Raji (cell line): ENCODE measurements at regions not wholly inside any gene's neighbourhood (a gene's known extent, or its start where the extent isn't known, plus 50 kb on each side); places are given as distances from the start of the nearest gene placed in this dataset.

Source experiments
- POLR2A ChIP-seq: IDR thresholded peaks from 2 replicates; pipeline ENCODE4 v1.6.1; 2011; ENCODE audit warnings: low read depth, low read length, control low read depth; ENCODE audit not compliant: insufficient read depth

GRCh38 chr19:20413705-20414104 is 151.9 kb downstream of the ZNF737 start:
- TF ChIP-seq POLR2A, result no peak

GRCh38 chr19:20412846-20413245 is 152.7 kb downstream of the ZNF737 start:
- no peak for TF ChIP-seq POLR2A

- TF ChIP-seq POLR2A, result no peak
Measured at GRCh38 chr19:20397292-20397691, 168.3 kb downstream of the ZNF737 start.

- no peak for TF ChIP-seq POLR2A
Measured at GRCh38 chr19:20388706-20389225, 176.8 kb downstream of the ZNF737 start.

- no peak for TF ChIP-seq POLR2A
Measured at GRCh38 chr19:20385061-20385460, 180.5 kb downstream of the ZNF737 start.

GRCh38 chr19:20371911-20372310 is 193.7 kb downstream of the ZNF737 start:
- TF ChIP-seq POLR2A, result no peak

GRCh38 chr19:20367811-20368294 is 197.7 kb downstream of the ZNF737 start:
- no peak for TF ChIP-seq POLR2A

- no peak for TF ChIP-seq POLR2A
Measured at GRCh38 chr19:20365146-20365545, 198.1 kb downstream of the ZNF486 start.

GRCh38 chr19:20359933-20360720 is 193.1 kb downstream of the ZNF486 start:
- no peak for TF ChIP-seq POLR2A

- no peak for TF ChIP-seq POLR2A
Measured at GRCh38 chr19:20357921-20358320, 190.9 kb downstream of the ZNF486 start.

- no peak for TF ChIP-seq POLR2A
Measured at GRCh38 chr19:20351244-20351643, 184.2 kb downstream of the ZNF486 start.

GRCh38 chr19:20349206-20349605 is 182.2 kb downstream of the ZNF486 start:
- no peak for TF ChIP-seq POLR2A

- no peak for TF ChIP-seq POLR2A
Measured at GRCh38 chr19:20339444-20339843, 172.4 kb downstream of the ZNF486 start.

- TF ChIP-seq POLR2A, result no peak
Measured at GRCh38 chr19:20334760-20335159, 167.7 kb downstream of the ZNF486 start.

- no peak for TF ChIP-seq POLR2A
Measured at GRCh38 chr19:20333508-20333907, 166.5 kb downstream of the ZNF486 start.

GRCh38 chr19:20325151-20325550 is 158.1 kb downstream of the ZNF486 start:
- no peak for TF ChIP-seq POLR2A
